IgD-negative memory B cell (primary cell): ENCODE measurements at regions not wholly inside any gene's neighbourhood (a gene's known extent, or its start where the extent isn't known, plus 50 kb on each side); places are given as distances from the start of the nearest gene placed in this dataset.
"Not testable (repeated sequence)": the region's sequence is repeated elsewhere in the genome, so short reads cannot be mapped to it uniquely, and the experiment has no call there.

Experiments used
- H3K27ac Mint-ChIP-seq, 3 donors: one replicate each; pipeline ENCODE4 v1.8.0; 2020 to 2022; ENCODE audit warnings: mild to moderate bottlenecking in 3 of 3, mixed read lengths in 3 of 3, moderate library complexity in 1 of 3
- H3K27me3 Mint-ChIP-seq: one replicate; pipeline ENCODE4 v1.8.0; 2021; ENCODE audit warnings: mixed read lengths
- H3K36me3 Mint-ChIP-seq: one replicate; pipeline ENCODE4 v1.8.0; 2020; ENCODE audit warnings: mild to moderate bottlenecking, mixed read lengths
- H3K4me1 Mint-ChIP-seq, 3 donors: one replicate each; pipeline ENCODE4 v1.8.0; 2020 to 2022; ENCODE audit warnings: mixed read lengths in 3 of 3, mild to moderate bottlenecking in 1 of 3
- H3K4me3 Mint-ChIP-seq, 4 donors: one replicate each; pipeline ENCODE4 v1.8.0; 2020 to 2022; ENCODE audit warnings: mild to moderate bottlenecking in 4 of 4, mixed read lengths in 4 of 4, moderate library complexity in 3 of 4
- H3K9me3 Mint-ChIP-seq, 3 donors: one replicate each; pipeline ENCODE4 v1.8.0; 2020 to 2021; ENCODE audit warnings: mixed read lengths in 3 of 3, mild to moderate bottlenecking in 1 of 3

GRCh38 chr4:101458914-101459313 lies 111.6 kb upstream of the PPP3CA start:
- Mint-ChIP-seq H3K4me3 (no peak overlapping the region), H3K9me3 (peaks cover 3 to 5% (median 3%) of the 10 kb centered on the region in 3 donors), H3K27ac (no peak overlapping the region), H3K36me3 (peaks cover 3% of the 10 kb centered on the region), H3K4me1 (no peaks in the 10 kb centered on the region), H3K27me3 (no peaks in the 10 kb centered on the region)

- Mint-ChIP-seq H3K27ac (no peak overlapping the region), H3K9me3 (peaks cover 3 to 5% (median 3%) of the 10 kb centered on the region in 3 donors), H3K27me3 (no peaks in the 10 kb centered on the region), H3K4me3 (no peak overlapping the region), H3K36me3 (peaks cover 3% of the 10 kb centered on the region), H3K4me1 (no peaks in the 10 kb centered on the region)
Observed at GRCh38 chr4:101458473-101458872, 111.1 kb upstream of the PPP3CA start.

GRCh38 chr4:101451086-101451485 lies 103.8 kb upstream of the PPP3CA start:
- Mint-ChIP-seq H3K4me3 (no peak overlapping the region), H3K27me3 (no peaks in the 10 kb centered on the region), H3K27ac (no peak overlapping the region), H3K9me3 (peaks cover 0 to 3% (median 0%) of the 10 kb centered on the region in 3 donors), H3K36me3 (peaks cover 3% of the 10 kb centered on the region), H3K4me1 (no peaks in the 10 kb centered on the region)

- Mint-ChIP-seq H3K27me3 (no peaks in the 10 kb centered on the region), H3K9me3 (peaks cover 0 to 3% (median 0%) of the 10 kb centered on the region in 3 donors), H3K27ac (no peak overlapping the region), H3K4me3 (no peak overlapping the region), H3K4me1 (peaks cover 0 to 4% (median 2%) of the 10 kb centered on the region in 3 donors), H3K36me3 (no peaks in the 10 kb centered on the region)
Observed at GRCh38 chr4:101441446-101441845, 94.1 kb upstream of the PPP3CA start.

GRCh38 chr4:101439926-101440325 lies 92.6 kb upstream of the PPP3CA start:
- Mint-ChIP-seq H3K4me1 (peaks cover 0 to 4% (median 4%) of the 10 kb centered on the region in 3 donors), H3K27me3 (no peaks in the 10 kb centered on the region), H3K27ac (no peak overlapping the region), H3K9me3 (peaks cover 0 to 3% (median 0%) of the 10 kb centered on the region in 3 donors), H3K36me3 (no peaks in the 10 kb centered on the region), H3K4me3 (no peak overlapping the region)

- no peak overlapping the region for H3K4me3 Mint-ChIP-seq
- peaks cover 0 to 4% (median 4%) of the 10 kb centered on the region in 3 donors for H3K9me3 Mint-ChIP-seq
- peaks cover 26 to 28% (median 27%) of the 10 kb centered on the region in 3 donors for H3K4me1 Mint-ChIP-seq
- H3K36me3 Mint-ChIP-seq = no peaks in the 10 kb centered on the region
- no peaks in the 10 kb centered on the region for H3K27me3 Mint-ChIP-seq
- no peak overlapping the region for H3K27ac Mint-ChIP-seq
Observed at GRCh38 chr4:101421386-101421785, 74.1 kb upstream of the PPP3CA start.

- Mint-ChIP-seq H3K4me3 (peak overlapping the region in 1 of 4 donors; percentile 34), H3K36me3 (no peaks in the 10 kb centered on the region), H3K9me3 (peaks cover 0 to 4% (median 4%) of the 10 kb centered on the region in 3 donors), H3K4me1 (peaks cover 26 to 28% (median 27%) of the 10 kb centered on the region in 3 donors), H3K27me3 (no peaks in the 10 kb centered on the region), H3K27ac (no peak overlapping the region)
Observed at GRCh38 chr4:101420661-101421060, 73.3 kb upstream of the PPP3CA start.

GRCh38 chr4:101419336-101420135 lies 72.2 kb upstream of the PPP3CA start:
- Mint-ChIP-seq H3K4me3 (peak overlapping the region in 3 of 4 donors; percentile 35 to 81 (median 61)), H3K27ac (peak overlapping the region in 1 of 3 donors; percentile 56), H3K4me1 (peaks cover 28 to 32% (median 30%) of the 10 kb centered on the region in 3 donors), H3K27me3 (no peaks in the 10 kb centered on the region), H3K36me3 (no peaks in the 10 kb centered on the region), H3K9me3 (peaks cover 0 to 7% (median 6%) of the 10 kb centered on the region in 3 donors)

- H3K27me3 Mint-ChIP-seq = no peaks in the 10 kb centered on the region
- H3K4me1 Mint-ChIP-seq = peaks cover 32 to 34% (median 32%) of the 10 kb centered on the region in 3 donors
- H3K9me3 Mint-ChIP-seq = peaks cover 0 to 4% (median 2%) of the 10 kb centered on the region in 3 donors
- H3K36me3 Mint-ChIP-seq = no peaks in the 10 kb centered on the region
- no peak overlapping the region for H3K27ac Mint-ChIP-seq
- H3K4me3 Mint-ChIP-seq = peak overlapping the region in 2 of 4 donors; percentile 88 to 89
Observed at GRCh38 chr4:101418466-101418865, 71.1 kb upstream of the PPP3CA start.

- peaks cover 0 to 3% (median 2%) of the 10 kb centered on the region in 3 donors for H3K9me3 Mint-ChIP-seq
- H3K36me3 Mint-ChIP-seq = no peaks in the 10 kb centered on the region
- peak overlapping the region in 2 of 4 donors; percentile 88 to 89 for H3K4me3 Mint-ChIP-seq
- H3K27me3 Mint-ChIP-seq = no peaks in the 10 kb centered on the region
- no peak overlapping the region for H3K27ac Mint-ChIP-seq
- H3K4me1 Mint-ChIP-seq = peaks cover 32 to 34% (median 32%) of the 10 kb centered on the region in 3 donors
Observed at GRCh38 chr4:101418055-101418454, 70.7 kb upstream of the PPP3CA start.

- H3K9me3 Mint-ChIP-seq = peaks cover 2 to 3% (median 2%) of the 10 kb centered on the region in 3 donors
- peak overlapping the region in 1 of 4 donors; percentile 49 for H3K4me3 Mint-ChIP-seq
- no peak overlapping the region for H3K27ac Mint-ChIP-seq
Observed at GRCh38 chr4:101417046-101417445, 69.7 kb upstream of the PPP3CA start.

GRCh38 chr4:101415962-101416361 lies 68.6 kb upstream of the PPP3CA start:
- no peaks in the 10 kb centered on the region for H3K27me3 Mint-ChIP-seq
- H3K4me1 Mint-ChIP-seq = peaks cover 32 to 34% (median 32%) of the 10 kb centered on the region in 3 donors
- peaks cover 2 to 3% (median 2%) of the 10 kb centered on the region in 3 donors for H3K9me3 Mint-ChIP-seq
- no peak overlapping the region for H3K4me3 Mint-ChIP-seq
- H3K36me3 Mint-ChIP-seq = no peaks in the 10 kb centered on the region
- no peak overlapping the region for H3K27ac Mint-ChIP-seq

More at GRCh38 chr4:101417046-101417445, 69.7 kb upstream of the PPP3CA start:
- Mint-ChIP-seq H3K4me1 (peaks cover 32 to 34% (median 32%) of the 10 kb centered on the region in 3 donors), H3K36me3 (no peaks in the 10 kb centered on the region), H3K27me3 (no peaks in the 10 kb centered on the region)

- no peaks in the 10 kb centered on the region for H3K36me3 Mint-ChIP-seq
Observed at GRCh38 chr4:101414496-101414895, 67.2 kb upstream of the PPP3CA start.

GRCh38 chr4:101411926-101412325 lies 64.6 kb upstream of the PPP3CA start:
- Mint-ChIP-seq H3K27me3 (no peaks in the 10 kb centered on the region), H3K9me3 (peaks cover 2 to 3% (median 2%) of the 10 kb centered on the region in 3 donors), H3K36me3 (no peaks in the 10 kb centered on the region), H3K27ac (no peak overlapping the region), H3K4me3 (no peak overlapping the region), H3K4me1 (peaks cover 4 to 7% (median 6%) of the 10 kb centered on the region in 3 donors)

More at GRCh38 chr4:101414496-101414895, 67.2 kb upstream of the PPP3CA start:
- H3K27ac Mint-ChIP-seq = no peak overlapping the region
- H3K4me1 Mint-ChIP-seq = peaks cover 20 to 23% (median 23%) of the 10 kb centered on the region in 3 donors
- peaks cover 2 to 3% (median 2%) of the 10 kb centered on the region in 3 donors for H3K9me3 Mint-ChIP-seq
- H3K27me3 Mint-ChIP-seq = no peaks in the 10 kb centered on the region
- no peak overlapping the region for H3K4me3 Mint-ChIP-seq

- not testable (repeated sequence) for H3K4me1 Mint-ChIP-seq, H3K27me3 Mint-ChIP-seq, H3K9me3 Mint-ChIP-seq, H3K36me3 Mint-ChIP-seq, H3K27ac Mint-ChIP-seq
- H3K4me3 Mint-ChIP-seq = peak overlapping the region in 1 of 4 donors; percentile 37
Observed at GRCh38 chr4:101411281-101411910, 64.1 kb upstream of the PPP3CA start.
